HepG2 (cell line): ENCODE measurements at regions not wholly inside any gene's neighbourhood (a gene's known extent, or its start where the extent isn't known, plus 50 kb on each side); places are given as distances from the start of the nearest gene placed in this dataset.

Source experiments
- ATAC-seq: fragments of 200-7000 bp; cut with Tn5 transposase; 3 replicates; pipeline ENCODE4 v1.9.1; 2020; ENCODE audit warnings: mild to moderate bottlenecking, moderate library complexity
- BruUV-seq: library from RNA; stranded (reverse); fragments of 400-500 nt; replicated peaks from 2 replicates; lab custom pipeline; 2021; lab: Mats Ljungman, UMichigan
- CTCF ChIA-PET: fragments of 300-600 bp; formaldehyde crosslinking; extraction: SDS; loops from one replicate; lab custom pipeline; 2021; ENCODE audit warnings: low total read pairs, inconsistent platforms, low intra/inter-chr PET ratio; lab: Yijun Ruan, JAX
- POLR2A ChIA-PET: fragments of 350-600 bp; sonication (Branson Sonifier 250); formaldehyde crosslinking; loops from one replicate; lab custom pipeline; 2020; ENCODE audit warnings: antibody characterized with exemption, inconsistent platforms; lab: Yijun Ruan, JAX
- DNase-seq: peaks from one replicate; pipeline ENCODE4 v3.0.0-alpha.2; 2015; ENCODE audit warnings: low spot score
- FAIRE-seq: peaks from 3 replicates; lab custom pipeline; 2011; peaks lifted over from hg19 to GRCh38; lab: Jason Lieb, UNC
- H2AFZ ChIP-seq: one replicate; pipeline ENCODE4 v1.6.1; 2011; ENCODE audit warnings: low read length, inconsistent platforms
- H3K27ac ChIP-seq: fragments of 300-600 bp; 3 replicates; pipeline ENCODE4 v1.8.0; 2011; ENCODE audit warnings: mixed run types, mild to moderate bottlenecking, mixed read lengths, low read length, inconsistent platforms; ENCODE audit not compliant: insufficient read depth; ENCODE audit errors: extremely low read length
- H3K27me3 ChIP-seq, 2 experiments: fragments of 200-600 bp in 1 of 2; 2 replicates in 1 of 2; 3 replicates in 1 of 2; pipeline versions ENCODE4 v1.6.0 to v1.8.0; 2011; ENCODE audit warnings: low read length in 2 of 2, mild to moderate bottlenecking in 2 of 2, moderate library complexity in 2 of 2, inconsistent platforms in 1 of 2; ENCODE audit not compliant: insufficient read depth in 2 of 2, control insufficient read depth in 1 of 2
- H3K36me3 ChIP-seq, 2 experiments: fragments of 200-600 bp in 1 of 2; replicated peaks in 1 of 2; 2 replicates in 1 of 2; 3 replicates in 1 of 2; pipeline versions ENCODE4 v1.5.1 to v1.8.0; 2011; ENCODE audit warnings: low read length in 2 of 2, inconsistent platforms in 1 of 2; ENCODE audit not compliant: insufficient read depth in 2 of 2, control insufficient read depth in 1 of 2
- H3K4me1 ChIP-seq: 2 replicates; pipeline ENCODE4 v1.5.1; 2012; ENCODE audit warnings: low read length, inconsistent platforms; ENCODE audit not compliant: insufficient read depth
- H3K4me2 ChIP-seq: 2 replicates; pipeline ENCODE4 v1.6.0; 2011; ENCODE audit warnings: low read depth, low read length, inconsistent platforms
- H3K4me3 ChIP-seq, 3 experiments: fragments of 200-600 bp in 1 of 3; sonication (generic), shearing (Covaris generic) in 1 of 3; replicated peaks in 1 of 3; 2 replicates each; pipeline ENCODE4 v1.5.1; 2011 to 2016; ENCODE audit warnings: low read length in 3 of 3, inconsistent platforms in 2 of 3, low read depth in 2 of 3, mild to moderate bottlenecking in 2 of 3, control low read depth in 1 of 3, mixed read lengths in 1 of 3; ENCODE audit not compliant: insufficient read depth in 1 of 3
- H3K79me2 ChIP-seq: one replicate; pipeline ENCODE4 v1.6.1; 2011; ENCODE audit warnings: low read length, inconsistent platforms; ENCODE audit not compliant: insufficient read depth
- H3K9ac ChIP-seq: 2 replicates; pipeline ENCODE4 v1.6.0; 2011; ENCODE audit warnings: mild to moderate bottlenecking, low read depth, low read length, inconsistent platforms; ENCODE audit not compliant: insufficient read depth
- H3K9me3 ChIP-seq: 2 replicates; pipeline ENCODE4 v1.5.1; 2012; ENCODE audit warnings: mild to moderate bottlenecking, low read length
- H4K20me1 ChIP-seq: 2 replicates; pipeline ENCODE4 v1.6.0; 2011; ENCODE audit warnings: inconsistent platforms, mild to moderate bottlenecking, low read length, moderate library complexity; ENCODE audit not compliant: insufficient read depth
- ETV6 ChIP-seq: sonication (generic); formaldehyde crosslinking; conservative IDR thresholded peaks from 2 replicates; pipeline ENCODE4 v1.4.0; 2020; ENCODE audit warnings: missing genetic modification reagents
- KLF16 ChIP-seq, 2 experiments: sonication (generic) in 1 of 2; formaldehyde crosslinking in 1 of 2; IDR thresholded peaks; 2 replicates each; pipeline versions ENCODE4 v1.6.1 to v1.8.0; 2016 to 2023; ENCODE audit warnings: missing genetic modification reagents in 2 of 2, missing compliant biosample characterization in 1 of 2
- NR1H2 ChIP-seq: sonication (generic); formaldehyde crosslinking; IDR thresholded peaks from 2 replicates; pipeline ENCODE4 v1.8.1; 2022; ENCODE audit warnings: low read depth, missing genetic modification reagents, borderline replicate concordance
- PTBP1 ChIP-seq: fragments of 200-400 bp; formaldehyde crosslinking; IDR thresholded peaks from 2 replicates; pipeline ENCODE4 v1.6.1; 2018; ENCODE audit warnings: low read length, low read depth; ENCODE audit not compliant: poor library complexity, severe bottlenecking
- SIN3A ChIP-seq: IDR thresholded peaks from 2 replicates; pipeline ENCODE4 v1.6.1; 2011; ENCODE audit warnings: low read depth, mild to moderate bottlenecking, control low read depth, low read length, borderline replicate concordance
- SMARCE1 ChIP-seq: fragments of 450-650 bp; IDR thresholded peaks from 2 replicates; pipeline ENCODE4 v1.6.1; 2017; ENCODE audit warnings: borderline replicate concordance
- ZBTB3 ChIP-seq: sonication (generic); formaldehyde crosslinking; IDR thresholded peaks from 2 replicates; pipeline ENCODE4 v1.4.0; 2020; ENCODE audit warnings: low read depth, mild to moderate bottlenecking, moderate library complexity, missing genetic modification reagents, borderline replicate concordance
- ZNF24 ChIP-seq: fragments of 450-650 bp; IDR thresholded peaks from 2 replicates; pipeline ENCODE4 v1.6.1; 2017; ENCODE audit warnings: antibody characterized with exemption, mild to moderate bottlenecking
- ZNF720 ChIP-seq: sonication (generic); formaldehyde crosslinking; IDR thresholded peaks from 2 replicates; pipeline ENCODE4 v1.4.0; 2020; ENCODE audit warnings: missing genetic modification reagents
- ZNF747 ChIP-seq: sonication (generic); formaldehyde crosslinking; IDR thresholded peaks from 2 replicates; pipeline ENCODE4 v1.8.1; 2023; ENCODE audit warnings: missing genetic modification reagents, mild to moderate bottlenecking, borderline replicate concordance
- WGBS: methylation state at CpG from one replicate; pipeline ENCODE4 v1.1.6; 2017; ENCODE audit warnings: low lambda C conversion rate; 5-methylcytosine and 5-hydroxymethylcytosine counted together
- in situ Hi-C: cut with HindIII; loops from 2 replicates; pipeline ENCODE4 v1.10.0; 2017; ENCODE audit warnings: low pct_unique_long_range_greater_than_20kb; ENCODE audit not compliant: extremely low pct_ligation_motif_present
- intact Hi-C: fragments of 100-400 bp; cut with micrococcal nuclease; formaldehyde crosslinking; loops from one replicate; pipeline ENCODE4 v1.10.0; 2022; ENCODE audit not compliant: unreplicated experiment
- TF ChIP-seq, protein P1 (sequence below): sonication (generic); formaldehyde crosslinking; conservative IDR thresholded peaks from 2 replicates; pipeline ENCODE4 v1.4.0; 2020; ENCODE audit warnings: mild to moderate bottlenecking, missing genetic modification reagents, moderate library complexity
- TF ChIP-seq, protein P2 (sequence below): sonication (generic); formaldehyde crosslinking; IDR thresholded peaks from 2 replicates; pipeline ENCODE4 v1.9.0; 2022; ENCODE audit warnings: missing genetic modification reagents, mild to moderate bottlenecking, borderline replicate concordance
- TF ChIP-seq, protein P3 (sequence below): sonication (generic); formaldehyde crosslinking; IDR thresholded peaks from 2 replicates; pipeline ENCODE4 v1.9.0; 2021; ENCODE audit warnings: missing genetic modification reagents, borderline replicate concordance
- TF ChIP-seq, protein P4 (sequence below): sonication (generic); formaldehyde crosslinking; IDR thresholded peaks from 2 replicates; pipeline ENCODE4 v1.4.0; 2020; ENCODE audit warnings: mild to moderate bottlenecking, low read depth, missing genetic modification reagents

DNA sequence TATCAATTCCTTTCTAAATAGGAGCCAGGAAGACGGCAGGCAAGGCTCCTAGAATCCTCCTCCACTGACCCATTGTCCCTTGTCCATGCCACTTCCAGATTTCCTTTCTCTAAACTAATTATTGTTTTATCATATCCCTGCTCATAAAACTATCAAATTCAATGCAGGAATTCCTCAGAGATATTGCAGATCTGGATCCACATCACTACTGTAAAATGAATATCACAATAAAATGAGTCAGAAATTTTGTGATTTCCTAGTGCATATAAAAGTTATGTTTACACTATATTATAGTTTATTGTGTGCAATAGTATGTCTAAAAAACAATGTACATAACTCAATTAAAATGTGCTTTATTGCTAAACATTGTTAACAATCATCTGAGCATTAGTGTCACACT is 498.7 kb upstream of the NEGR1 start (continued):
- TF ChIP-seq, protein P1, sequence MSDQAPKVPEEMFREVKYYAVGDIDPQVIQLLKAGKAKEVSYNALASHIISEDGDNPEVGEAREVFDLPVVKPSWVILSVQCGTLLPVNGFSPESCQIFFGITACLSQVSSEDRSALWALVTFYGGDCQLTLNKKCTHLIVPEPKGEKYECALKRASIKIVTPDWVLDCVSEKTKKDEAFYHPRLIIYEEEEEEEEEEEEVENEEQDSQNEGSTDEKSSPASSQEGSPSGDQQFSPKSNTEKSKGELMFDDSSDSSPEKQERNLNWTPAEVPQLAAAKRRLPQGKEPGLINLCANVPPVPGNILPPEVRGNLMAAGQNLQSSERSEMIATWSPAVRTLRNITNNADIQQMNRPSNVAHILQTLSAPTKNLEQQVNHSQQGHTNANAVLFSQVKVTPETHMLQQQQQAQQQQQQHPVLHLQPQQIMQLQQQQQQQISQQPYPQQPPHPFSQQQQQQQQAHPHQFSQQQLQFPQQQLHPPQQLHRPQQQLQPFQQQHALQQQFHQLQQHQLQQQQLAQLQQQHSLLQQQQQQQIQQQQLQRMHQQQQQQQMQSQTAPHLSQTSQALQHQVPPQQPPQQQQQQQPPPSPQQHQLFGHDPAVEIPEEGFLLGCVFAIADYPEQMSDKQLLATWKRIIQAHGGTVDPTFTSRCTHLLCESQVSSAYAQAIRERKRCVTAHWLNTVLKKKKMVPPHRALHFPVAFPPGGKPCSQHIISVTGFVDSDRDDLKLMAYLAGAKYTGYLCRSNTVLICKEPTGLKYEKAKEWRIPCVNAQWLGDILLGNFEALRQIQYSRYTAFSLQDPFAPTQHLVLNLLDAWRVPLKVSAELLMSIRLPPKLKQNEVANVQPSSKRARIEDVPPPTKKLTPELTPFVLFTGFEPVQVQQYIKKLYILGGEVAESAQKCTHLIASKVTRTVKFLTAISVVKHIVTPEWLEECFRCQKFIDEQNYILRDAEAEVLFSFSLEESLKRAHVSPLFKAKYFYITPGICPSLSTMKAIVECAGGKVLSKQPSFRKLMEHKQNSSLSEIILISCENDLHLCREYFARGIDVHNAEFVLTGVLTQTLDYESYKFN (CRISPR knock-in tag): no peak
- TF ChIP-seq, protein P2, sequence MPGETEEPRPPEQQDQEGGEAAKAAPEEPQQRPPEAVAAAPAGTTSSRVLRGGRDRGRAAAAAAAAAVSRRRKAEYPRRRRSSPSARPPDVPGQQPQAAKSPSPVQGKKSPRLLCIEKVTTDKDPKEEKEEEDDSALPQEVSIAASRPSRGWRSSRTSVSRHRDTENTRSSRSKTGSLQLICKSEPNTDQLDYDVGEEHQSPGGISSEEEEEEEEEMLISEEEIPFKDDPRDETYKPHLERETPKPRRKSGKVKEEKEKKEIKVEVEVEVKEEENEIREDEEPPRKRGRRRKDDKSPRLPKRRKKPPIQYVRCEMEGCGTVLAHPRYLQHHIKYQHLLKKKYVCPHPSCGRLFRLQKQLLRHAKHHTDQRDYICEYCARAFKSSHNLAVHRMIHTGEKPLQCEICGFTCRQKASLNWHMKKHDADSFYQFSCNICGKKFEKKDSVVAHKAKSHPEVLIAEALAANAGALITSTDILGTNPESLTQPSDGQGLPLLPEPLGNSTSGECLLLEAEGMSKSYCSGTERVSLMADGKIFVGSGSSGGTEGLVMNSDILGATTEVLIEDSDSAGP (CRISPR knock-in tag): no peak
- TF ChIP-seq NR1H2: no peak

DNA sequence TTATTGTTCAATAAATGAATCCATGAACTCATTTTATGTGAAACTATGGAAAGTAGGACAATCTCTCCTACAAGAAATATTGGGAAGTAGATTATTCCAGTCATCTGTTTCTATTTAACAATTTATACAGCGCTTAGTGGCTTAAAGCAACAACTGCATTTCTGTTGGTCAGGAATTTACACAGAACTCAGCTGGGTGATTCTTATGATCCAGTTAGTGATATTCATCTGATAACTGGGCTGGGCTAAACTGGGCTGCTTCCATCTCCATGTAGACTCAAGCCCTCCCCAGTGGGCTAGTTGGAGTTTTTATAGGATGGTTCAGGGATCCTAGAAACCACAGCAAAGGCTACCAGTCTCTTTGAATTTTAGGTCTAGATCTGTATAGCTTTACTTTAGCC is 497.9 kb upstream of the NEGR1 start:
- intact Hi-C loops: no loop called here
- H3K36me3 ChIP-seq: no peaks in the 10 kb centered on the region
- WGBS: 8% methylated on average over 1 of the region's 1 CpG
- FAIRE-seq (no peak), DNase-seq (no peak), ATAC-seq (no peak)
- H3K27ac ChIP-seq: no peak overlapping the region
- CTCF ChIA-PET: no interaction called here
- no peak overlapping the region for H3K9ac ChIP-seq
- H3K79me2 ChIP-seq: no peaks in the 10 kb centered on the region
- H3K4me2 ChIP-seq: no peak overlapping the region
- H2AFZ ChIP-seq: no peak overlapping the region
- H3K4me1 ChIP-seq: no peaks in the 10 kb centered on the region
- H3K9me3 ChIP-seq: peaks cover 78% of the 10 kb centered on the region
- H3K27me3 ChIP-seq: no peaks in the 10 kb centered on the region
- in situ Hi-C loops: no loop called here
- H4K20me1 ChIP-seq: no peaks in the 10 kb centered on the region
- H3K4me3 ChIP-seq: no peak overlapping the region
- no TSS peak for BruUV-seq
- POLR2A ChIA-PET: no interaction called here
- TF ChIP-seq, protein P3, sequence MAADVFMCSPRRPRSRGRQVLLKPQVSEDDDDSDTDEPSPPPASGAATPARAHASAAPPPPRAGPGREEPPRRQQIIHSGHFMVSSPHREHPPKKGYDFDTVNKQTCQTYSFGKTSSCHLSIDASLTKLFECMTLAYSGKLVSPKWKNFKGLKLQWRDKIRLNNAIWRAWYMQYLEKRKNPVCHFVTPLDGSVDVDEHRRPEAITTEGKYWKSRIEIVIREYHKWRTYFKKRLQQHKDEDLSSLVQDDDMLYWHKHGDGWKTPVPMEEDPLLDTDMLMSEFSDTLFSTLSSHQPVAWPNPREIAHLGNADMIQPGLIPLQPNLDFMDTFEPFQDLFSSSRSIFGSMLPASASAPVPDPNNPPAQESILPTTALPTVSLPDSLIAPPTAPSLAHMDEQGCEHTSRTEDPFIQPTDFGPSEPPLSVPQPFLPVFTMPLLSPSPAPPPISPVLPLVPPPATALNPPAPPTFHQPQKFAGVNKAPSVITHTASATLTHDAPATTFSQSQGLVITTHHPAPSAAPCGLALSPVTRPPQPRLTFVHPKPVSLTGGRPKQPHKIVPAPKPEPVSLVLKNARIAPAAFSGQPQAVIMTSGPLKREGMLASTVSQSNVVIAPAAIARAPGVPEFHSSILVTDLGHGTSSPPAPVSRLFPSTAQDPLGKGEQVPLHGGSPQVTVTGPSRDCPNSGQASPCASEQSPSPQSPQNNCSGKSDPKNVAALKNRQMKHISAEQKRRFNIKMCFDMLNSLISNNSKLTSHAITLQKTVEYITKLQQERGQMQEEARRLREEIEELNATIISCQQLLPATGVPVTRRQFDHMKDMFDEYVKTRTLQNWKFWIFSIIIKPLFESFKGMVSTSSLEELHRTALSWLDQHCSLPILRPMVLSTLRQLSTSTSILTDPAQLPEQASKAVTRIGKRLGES (CRISPR knock-in tag): no peak
- TF ChIP-seq ZBTB3 (CRISPR knock-in tag) (no peak), ZNF747 (CRISPR knock-in tag) (no peak), ZNF24 (no peak), PTBP1 (no peak), SIN3A (no peak), ETV6 (no peak), KLF16 (CRISPR knock-in tag; IDR thresholded peaks at IDR 0.05) (no peak), ZNF720 (CRISPR knock-in tag) (no peak), SMARCE1 (no peak)
- TF ChIP-seq, protein P4, sequence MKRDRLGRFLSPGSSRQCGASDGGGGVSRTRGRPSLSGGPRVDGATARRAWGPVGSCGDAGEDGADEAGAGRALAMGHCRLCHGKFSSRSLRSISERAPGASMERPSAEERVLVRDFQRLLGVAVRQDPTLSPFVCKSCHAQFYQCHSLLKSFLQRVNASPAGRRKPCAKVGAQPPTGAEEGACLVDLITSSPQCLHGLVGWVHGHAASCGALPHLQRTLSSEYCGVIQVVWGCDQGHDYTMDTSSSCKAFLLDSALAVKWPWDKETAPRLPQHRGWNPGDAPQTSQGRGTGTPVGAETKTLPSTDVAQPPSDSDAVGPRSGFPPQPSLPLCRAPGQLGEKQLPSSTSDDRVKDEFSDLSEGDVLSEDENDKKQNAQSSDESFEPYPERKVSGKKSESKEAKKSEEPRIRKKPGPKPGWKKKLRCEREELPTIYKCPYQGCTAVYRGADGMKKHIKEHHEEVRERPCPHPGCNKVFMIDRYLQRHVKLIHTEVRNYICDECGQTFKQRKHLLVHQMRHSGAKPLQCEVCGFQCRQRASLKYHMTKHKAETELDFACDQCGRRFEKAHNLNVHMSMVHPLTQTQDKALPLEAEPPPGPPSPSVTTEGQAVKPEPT: no peak
